ENCODE measurements at regions not wholly inside any gene's neighbourhood (a gene's known extent, or its start where the extent isn't known, plus 50 kb on each side); places are given as distances from the start of the nearest gene placed in this dataset.

GRCh38 chr12:126353604-126354003 lies 1288.4 kb downstream of the AACS start:
- TF ChIP-seq, protein P1, sequence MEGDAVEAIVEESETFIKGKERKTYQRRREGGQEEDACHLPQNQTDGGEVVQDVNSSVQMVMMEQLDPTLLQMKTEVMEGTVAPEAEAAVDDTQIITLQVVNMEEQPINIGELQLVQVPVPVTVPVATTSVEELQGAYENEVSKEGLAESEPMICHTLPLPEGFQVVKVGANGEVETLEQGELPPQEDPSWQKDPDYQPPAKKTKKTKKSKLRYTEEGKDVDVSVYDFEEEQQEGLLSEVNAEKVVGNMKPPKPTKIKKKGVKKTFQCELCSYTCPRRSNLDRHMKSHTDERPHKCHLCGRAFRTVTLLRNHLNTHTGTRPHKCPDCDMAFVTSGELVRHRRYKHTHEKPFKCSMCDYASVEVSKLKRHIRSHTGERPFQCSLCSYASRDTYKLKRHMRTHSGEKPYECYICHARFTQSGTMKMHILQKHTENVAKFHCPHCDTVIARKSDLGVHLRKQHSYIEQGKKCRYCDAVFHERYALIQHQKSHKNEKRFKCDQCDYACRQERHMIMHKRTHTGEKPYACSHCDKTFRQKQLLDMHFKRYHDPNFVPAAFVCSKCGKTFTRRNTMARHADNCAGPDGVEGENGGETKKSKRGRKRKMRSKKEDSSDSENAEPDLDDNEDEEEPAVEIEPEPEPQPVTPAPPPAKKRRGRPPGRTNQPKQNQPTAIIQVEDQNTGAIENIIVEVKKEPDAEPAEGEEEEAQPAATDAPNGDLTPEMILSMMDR (conservative IDR thresholded peaks at IDR 0.05 in 1 of 2, IDR thresholded peaks at IDR 0.05 in 1 of 2; ENCODE audit: extremely low read depth in 1 of 2, insufficient read depth in 1 of 2, low read depth in 1 of 2, low read length in 2 of 2): no peak
- TF ChIP-seq EZH2 (IDR thresholded peaks at IDR 0.05; ENCODE audit: borderline replicate concordance, low read length): no peak

Measured in mammary epithelial cell (primary cell).